ENCODE measurements at regions not wholly inside any gene's neighbourhood (a gene's known extent, or its start where the extent isn't known, plus 50 kb on each side); places are given as distances from the start of the nearest gene placed in this dataset.
A peak's percentile ranks its signal among the peaks of the same experiment; 100 is the strongest.
"Not testable (repeated sequence)": the region's sequence is repeated elsewhere in the genome, so short reads cannot be mapped to it uniquely, and the experiment has no call there.

- Mint-ChIP-seq H3K4me1 (no peaks in the 10 kb centered on the region), H3K27ac (no peak overlapping the region), H3K36me3 (peaks cover 0 to 18% (median 0%) of the 10 kb centered on the region in 5 donors), H3K4me3 (no peak overlapping the region), H3K9me3 (peaks cover 0 to 7% (median 0%) of the 10 kb centered on the region in 11 donors), H3K27me3 (no peaks in the 10 kb centered on the region)
- ChIA-PET POLR2A (no interaction called here), CTCF (no interaction called here)
- intact Hi-C loops (cut with micrococcal nuclease): no loop called here
- H3K27me3 ChIP-seq (ENCODE audit: control insufficient read depth in 2 of 2, insufficient read depth in 2 of 2, low read length in 2 of 2): no peaks in the 10 kb centered on the region
- H3K4me3 ChIP-seq (ENCODE audit: low read length): no peak overlapping the region
- ATAC-seq: no peak
- H3K9me3 ChIP-seq (ENCODE audit: control insufficient read depth in 2 of 3, low read length in 3 of 3): no peaks in the 10 kb centered on the region
- no peaks in the 10 kb centered on the region for H3K36me3 ChIP-seq (ENCODE audit: control insufficient read depth in 2 of 3, insufficient read depth in 3 of 3, low read length in 3 of 3)
- H3K27ac ChIP-seq (ENCODE audit: low read depth, low read length): no peak overlapping the region
- no peak for DNase-seq
- H3K4me1 ChIP-seq (ENCODE audit: control insufficient read depth in 2 of 2, insufficient read depth in 2 of 2, low read length in 2 of 2): no peaks in the 10 kb centered on the region
Measured at GRCh38 chrX:124426288-124427169, 80.2 kb downstream of the SH2D1A start.

- Mint-ChIP-seq H3K27ac (no peak overlapping the region), H3K9me3 (no peaks in the 10 kb centered on the region), H3K27me3 (no peaks in the 10 kb centered on the region), H3K4me1 (no peaks in the 10 kb centered on the region), H3K4me3 (no peak overlapping the region), H3K36me3 (no peaks in the 10 kb centered on the region)
- H3K9me3 ChIP-seq (ENCODE audit: control insufficient read depth in 2 of 3, low read length in 3 of 3): no peaks in the 10 kb centered on the region
- no peak overlapping the region for H3K27ac ChIP-seq (ENCODE audit: low read depth, low read length)
- CTCF ChIA-PET: no interaction called here
- no peaks in the 10 kb centered on the region for H3K4me1 ChIP-seq (ENCODE audit: control insufficient read depth in 2 of 2, insufficient read depth in 2 of 2, low read length in 2 of 2)
- H3K36me3 ChIP-seq (ENCODE audit: control insufficient read depth in 2 of 3, insufficient read depth in 3 of 3, low read length in 3 of 3): no peaks in the 10 kb centered on the region
- DNase-seq: no peak
- no peak overlapping the region for H3K4me3 ChIP-seq (ENCODE audit: low read length)
- no peak for ATAC-seq
- POLR2A ChIA-PET: no interaction called here
- no peaks in the 10 kb centered on the region for H3K27me3 ChIP-seq (ENCODE audit: control insufficient read depth in 2 of 2, insufficient read depth in 2 of 2, low read length in 2 of 2)
- intact Hi-C loops (cut with micrococcal nuclease): no loop called here
Measured at GRCh38 chrX:124433186-124433585, 86.8 kb downstream of the SH2D1A start.

GRCh38 chrX:124435616-124436015 lies 89.3 kb downstream of the SH2D1A start:
- Mint-ChIP-seq H3K9me3 (no peaks in the 10 kb centered on the region), H3K27me3 (no peaks in the 10 kb centered on the region), H3K4me3 (no peak overlapping the region), H3K36me3 (no peaks in the 10 kb centered on the region), H3K27ac (no peak overlapping the region), H3K4me1 (no peaks in the 10 kb centered on the region)
- Histone ChIP-seq H3K27ac (ENCODE audit: low read depth, low read length) (no peak overlapping the region), H3K4me1 (ENCODE audit: control insufficient read depth in 2 of 2, insufficient read depth in 2 of 2, low read length in 2 of 2) (no peaks in the 10 kb centered on the region), H3K9me3 (ENCODE audit: control insufficient read depth in 2 of 3, low read length in 3 of 3) (no peaks in the 10 kb centered on the region), H3K36me3 (ENCODE audit: control insufficient read depth in 2 of 3, insufficient read depth in 3 of 3, low read length in 3 of 3) (no peaks in the 10 kb centered on the region), H3K27me3 (ENCODE audit: control insufficient read depth in 2 of 2, insufficient read depth in 2 of 2, low read length in 2 of 2) (no peaks in the 10 kb centered on the region), H3K4me3 (ENCODE audit: low read length) (no peak overlapping the region)
- intact Hi-C loops (cut with micrococcal nuclease): no loop called here
- ChIA-PET CTCF (no interaction called here), POLR2A (no interaction called here)
- ATAC-seq: no peak
- DNase-seq: no peak

GRCh38 chrX:124440695-124441094 lies 94.3 kb downstream of the SH2D1A start:
- intact Hi-C loops (cut with micrococcal nuclease): no loop called here
- ATAC-seq (no peak), DNase-seq (no peak)
- Mint-ChIP-seq H3K9me3 (no peaks in the 10 kb centered on the region), H3K36me3 (no peaks in the 10 kb centered on the region), H3K4me1 (peaks cover 0 to 25% (median 15%) of the 10 kb centered on the region in 7 donors), H3K27me3 (no peaks in the 10 kb centered on the region), H3K27ac (no peak overlapping the region), H3K4me3 (no peak overlapping the region)
- H3K4me1 ChIP-seq (ENCODE audit: control insufficient read depth in 2 of 2, insufficient read depth in 2 of 2, low read length in 2 of 2): no peaks in the 10 kb centered on the region
- no peaks in the 10 kb centered on the region for H3K36me3 ChIP-seq (ENCODE audit: control insufficient read depth in 2 of 3, insufficient read depth in 3 of 3, low read length in 3 of 3)
- H3K9me3 ChIP-seq (ENCODE audit: control insufficient read depth in 2 of 3, low read length in 3 of 3): no peaks in the 10 kb centered on the region
- CTCF ChIA-PET: no interaction called here
- H3K27me3 ChIP-seq (ENCODE audit: control insufficient read depth in 2 of 2, insufficient read depth in 2 of 2, low read length in 2 of 2): no peaks in the 10 kb centered on the region
- H3K4me3 ChIP-seq (ENCODE audit: low read length): no peak overlapping the region
- H3K27ac ChIP-seq (ENCODE audit: low read depth, low read length): no peak overlapping the region
- POLR2A ChIA-PET: no interaction called here

- Mint-ChIP-seq H3K27me3 (no peaks in the 10 kb centered on the region), H3K4me1 (peaks cover 0 to 25% (median 15%) of the 10 kb centered on the region in 7 donors), H3K4me3 (no peak overlapping the region), H3K27ac (peak overlapping the region in 1 of 9 donors; percentile 30), H3K36me3 (no peaks in the 10 kb centered on the region), H3K9me3 (no peaks in the 10 kb centered on the region)
- no peaks in the 10 kb centered on the region for H3K9me3 ChIP-seq (ENCODE audit: control insufficient read depth in 2 of 3, low read length in 3 of 3)
- no peaks in the 10 kb centered on the region for H3K27me3 ChIP-seq (ENCODE audit: control insufficient read depth in 2 of 2, insufficient read depth in 2 of 2, low read length in 2 of 2)
- H3K4me3 ChIP-seq (ENCODE audit: low read length): no peak overlapping the region
- H3K4me1 ChIP-seq (ENCODE audit: control insufficient read depth in 2 of 2, insufficient read depth in 2 of 2, low read length in 2 of 2): no peaks in the 10 kb centered on the region
- H3K36me3 ChIP-seq (ENCODE audit: control insufficient read depth in 2 of 3, insufficient read depth in 3 of 3, low read length in 3 of 3): no peaks in the 10 kb centered on the region
- CTCF ChIA-PET: no interaction called here
- intact Hi-C loops (cut with micrococcal nuclease): no loop called here
- no peak overlapping the region for H3K27ac ChIP-seq (ENCODE audit: low read depth, low read length)
- no peak for DNase-seq
- POLR2A ChIA-PET: no interaction called here
- ATAC-seq: no peak
Measured at GRCh38 chrX:124441971-124442590, 95.7 kb downstream of the SH2D1A start.

- Histone ChIP-seq H3K9me3 (ENCODE audit: control insufficient read depth in 2 of 3, low read length in 3 of 3) (no peaks in the 10 kb centered on the region), H3K27me3 (ENCODE audit: control insufficient read depth in 2 of 2, insufficient read depth in 2 of 2, low read length in 2 of 2) (no peaks in the 10 kb centered on the region), H3K36me3 (ENCODE audit: control insufficient read depth in 2 of 3, insufficient read depth in 3 of 3, low read length in 3 of 3) (no peaks in the 10 kb centered on the region), H3K27ac (ENCODE audit: low read depth, low read length) (no peak overlapping the region), H3K4me1 (ENCODE audit: control insufficient read depth in 2 of 2, insufficient read depth in 2 of 2, low read length in 2 of 2) (no peaks in the 10 kb centered on the region), H3K4me3 (ENCODE audit: low read length) (no peak overlapping the region)
- no peak for DNase-seq
- Mint-ChIP-seq H3K27ac (no peak overlapping the region), H3K4me3 (no peak overlapping the region), H3K9me3 (no peaks in the 10 kb centered on the region), H3K36me3 (peaks cover 0 to 6% (median 0%) of the 10 kb centered on the region in 5 donors), H3K27me3 (no peaks in the 10 kb centered on the region), H3K4me1 (no peaks in the 10 kb centered on the region)
- ChIA-PET POLR2A (no interaction called here), CTCF (no interaction called here)
- no peak for ATAC-seq
- intact Hi-C loops (cut with micrococcal nuclease): no loop called here
Measured at GRCh38 chrX:124455966-124456365, 109.6 kb downstream of the SH2D1A start.

GRCh38 chrX:124459851-124460250 lies 113.5 kb downstream of the SH2D1A start:
- H3K27ac Mint-ChIP-seq; H3K4me1 ChIP-seq (ENCODE audit: control insufficient read depth in 2 of 2, insufficient read depth in 2 of 2, low read length in 2 of 2); H3K27me3 Mint-ChIP-seq: not testable (repeated sequence)

More at GRCh38 chrX:124459851-124460250, 113.5 kb downstream of the SH2D1A start:
- POLR2A ChIA-PET; H3K4me3 Mint-ChIP-seq; H3K9me3 ChIP-seq (ENCODE audit: control insufficient read depth in 2 of 3, low read length in 3 of 3); ATAC-seq; H3K27ac ChIP-seq (ENCODE audit: low read depth, low read length); intact Hi-C loops (cut with micrococcal nuclease); CTCF ChIA-PET; H3K4me1 Mint-ChIP-seq; H3K36me3 ChIP-seq (ENCODE audit: control insufficient read depth in 2 of 3, insufficient read depth in 3 of 3, low read length in 3 of 3); H3K36me3 Mint-ChIP-seq; H3K27me3 ChIP-seq (ENCODE audit: control insufficient read depth in 2 of 2, insufficient read depth in 2 of 2, low read length in 2 of 2); H3K9me3 Mint-ChIP-seq; H3K4me3 ChIP-seq (ENCODE audit: low read length); DNase-seq: not testable (repeated sequence)
